ENCODE measurements at regions not wholly inside any gene's neighbourhood (a gene's known extent, or its start where the extent isn't known, plus 50 kb on each side); places are given as distances from the start of the nearest gene placed in this dataset.

DNA sequence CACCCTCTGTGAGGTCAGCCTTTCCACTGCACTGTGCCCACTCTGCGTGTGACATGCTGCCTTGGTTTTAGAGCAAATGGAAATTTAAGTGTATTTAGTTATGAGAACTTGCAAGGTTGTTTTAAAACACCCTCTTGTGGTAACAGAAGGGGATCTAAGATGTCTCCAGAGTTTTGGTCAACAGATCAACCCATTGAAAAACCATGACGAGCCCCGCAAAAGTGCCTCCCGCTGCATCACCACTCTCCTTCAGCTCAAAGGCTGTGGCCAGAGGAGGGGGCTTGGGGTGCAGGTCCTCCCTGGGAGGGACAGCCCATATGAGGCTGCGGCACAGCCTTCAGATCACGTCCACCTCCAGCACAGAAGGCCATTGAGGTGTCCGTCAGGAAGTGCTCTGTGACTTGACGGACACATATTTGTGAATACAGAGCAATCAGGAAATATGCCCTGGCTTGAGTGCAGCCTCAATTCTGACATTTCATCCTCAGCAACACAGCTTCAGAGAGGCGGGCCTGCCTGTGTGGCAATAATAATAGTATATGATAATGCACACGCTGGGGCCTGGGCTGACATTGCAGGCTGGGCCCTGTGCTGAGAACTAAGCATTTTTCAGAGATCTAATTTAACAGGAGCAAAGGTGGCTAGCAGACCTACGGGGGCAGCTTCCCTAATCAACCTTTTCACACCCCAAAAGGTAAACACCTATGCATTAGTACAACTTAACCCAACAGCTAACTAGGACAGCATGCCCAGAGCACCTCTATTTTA is 213.9 kb downstream of the ANAPC1 start:
- TF ChIP-seq, protein P1, sequence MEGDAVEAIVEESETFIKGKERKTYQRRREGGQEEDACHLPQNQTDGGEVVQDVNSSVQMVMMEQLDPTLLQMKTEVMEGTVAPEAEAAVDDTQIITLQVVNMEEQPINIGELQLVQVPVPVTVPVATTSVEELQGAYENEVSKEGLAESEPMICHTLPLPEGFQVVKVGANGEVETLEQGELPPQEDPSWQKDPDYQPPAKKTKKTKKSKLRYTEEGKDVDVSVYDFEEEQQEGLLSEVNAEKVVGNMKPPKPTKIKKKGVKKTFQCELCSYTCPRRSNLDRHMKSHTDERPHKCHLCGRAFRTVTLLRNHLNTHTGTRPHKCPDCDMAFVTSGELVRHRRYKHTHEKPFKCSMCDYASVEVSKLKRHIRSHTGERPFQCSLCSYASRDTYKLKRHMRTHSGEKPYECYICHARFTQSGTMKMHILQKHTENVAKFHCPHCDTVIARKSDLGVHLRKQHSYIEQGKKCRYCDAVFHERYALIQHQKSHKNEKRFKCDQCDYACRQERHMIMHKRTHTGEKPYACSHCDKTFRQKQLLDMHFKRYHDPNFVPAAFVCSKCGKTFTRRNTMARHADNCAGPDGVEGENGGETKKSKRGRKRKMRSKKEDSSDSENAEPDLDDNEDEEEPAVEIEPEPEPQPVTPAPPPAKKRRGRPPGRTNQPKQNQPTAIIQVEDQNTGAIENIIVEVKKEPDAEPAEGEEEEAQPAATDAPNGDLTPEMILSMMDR (IDR thresholded peaks at IDR 0.05) = no peak
- TF ChIP-seq EZH2 (IDR thresholded peaks at IDR 0.05) (no peak), EZH2phosphoT487 (IDR thresholded peaks at IDR 0.05) (no peak)

All from neural progenitor cell (in vitro differentiated cells).